HG03175 (cell line): ENCODE measurements at regions not wholly inside any gene's neighbourhood (a gene's known extent, or its start where the extent isn't known, plus 50 kb on each side); places are given as distances from the start of the nearest gene placed in this dataset.
A peak's percentile ranks its signal among the peaks of the same experiment; 100 is the strongest.
"Not testable (repeated sequence)": the region's sequence is repeated elsewhere in the genome, so short reads cannot be mapped to it uniquely, and the experiment has no call there.

ENCODE experiments used
- ATAC-seq: cut with Tn5 transposase; IDR thresholded peaks from one replicate; pipeline ENCODE4 v1.9.1; 2021; ENCODE audit warnings: mild to moderate bottlenecking, moderate library complexity; ENCODE audit not compliant: unreplicated experiment

DNA sequence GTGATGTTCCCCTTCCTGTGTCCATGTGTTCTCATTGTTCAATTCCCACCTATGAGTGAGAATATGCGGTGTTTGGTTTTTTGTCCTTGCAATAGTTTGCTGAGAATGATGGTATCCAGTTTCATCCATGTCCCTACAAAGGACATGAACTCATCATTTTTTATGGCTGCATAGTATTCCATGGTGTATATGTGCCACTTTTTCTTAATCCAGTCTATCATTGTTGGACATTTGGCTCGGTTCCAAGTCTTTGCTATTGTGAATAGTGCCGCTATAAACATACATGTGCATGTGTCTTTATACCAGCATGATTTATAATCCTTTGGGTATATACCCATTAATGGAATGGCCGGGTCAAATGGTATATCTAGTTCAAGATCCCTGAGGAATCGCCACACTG, 229.4 kb downstream of the HTR1A start:
- ATAC-seq, result not testable (repeated sequence)

DNA sequence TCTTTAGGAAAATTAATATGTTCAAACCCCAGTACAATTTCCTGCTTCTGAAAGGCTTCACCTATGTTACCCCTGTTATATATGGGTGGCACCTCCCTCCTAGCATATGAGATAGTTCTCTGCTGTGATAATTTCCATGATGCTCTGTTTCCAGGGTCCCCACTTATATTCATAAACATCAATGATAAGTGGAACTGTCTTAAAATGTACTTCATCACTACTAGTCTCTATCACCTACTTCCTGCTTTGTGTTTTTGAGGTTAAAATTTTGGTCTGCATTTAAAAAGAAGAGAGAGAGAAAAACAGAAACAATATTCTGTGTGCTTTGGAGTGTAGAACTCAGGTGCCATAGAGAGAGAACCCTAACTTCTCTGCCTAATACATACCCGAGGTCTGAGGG, 234.7 kb downstream of the HTR1A start:
- peak; percentile 40 for ATAC-seq

DNA sequence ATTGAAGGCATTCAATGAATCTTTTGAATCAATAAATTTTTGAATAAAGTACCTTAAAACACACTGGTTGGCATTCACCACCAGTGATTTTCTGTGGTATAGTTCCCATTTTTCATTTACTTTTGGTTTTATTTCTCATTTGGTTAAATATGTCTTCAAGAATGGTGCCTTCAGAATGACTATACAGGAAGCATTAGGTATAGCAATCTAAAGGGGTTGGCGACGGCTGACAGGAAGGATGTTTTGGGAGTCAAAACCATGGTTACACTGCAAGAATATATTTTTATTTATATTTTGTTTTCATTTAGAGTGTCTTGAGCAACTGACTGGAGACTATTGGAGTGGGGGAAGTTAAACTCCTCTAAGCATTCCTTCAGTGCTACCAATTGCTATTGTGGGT, 235.7 kb downstream of the HTR1A start:
- ATAC-seq, result peak; percentile 82

DNA sequence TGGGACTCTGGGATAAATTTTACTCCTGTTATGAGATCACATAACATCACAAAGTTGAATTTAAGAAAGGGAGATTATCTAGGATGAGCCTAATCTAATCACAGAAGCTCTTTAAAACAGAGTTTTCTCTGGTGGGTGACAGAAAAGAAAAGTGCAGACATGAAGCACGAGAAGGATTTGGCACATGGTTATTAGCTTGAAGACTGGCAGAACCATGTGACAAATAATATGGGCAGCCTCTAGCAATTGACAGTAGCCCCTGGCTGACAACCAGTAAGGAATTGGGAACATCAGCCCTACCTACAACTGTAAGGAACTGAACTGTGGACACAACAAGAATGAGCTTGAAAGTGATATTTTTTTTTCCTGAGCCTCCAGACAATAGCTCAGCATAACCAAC, 243.1 kb downstream of the HTR1A start:
- no peak for ATAC-seq

DNA sequence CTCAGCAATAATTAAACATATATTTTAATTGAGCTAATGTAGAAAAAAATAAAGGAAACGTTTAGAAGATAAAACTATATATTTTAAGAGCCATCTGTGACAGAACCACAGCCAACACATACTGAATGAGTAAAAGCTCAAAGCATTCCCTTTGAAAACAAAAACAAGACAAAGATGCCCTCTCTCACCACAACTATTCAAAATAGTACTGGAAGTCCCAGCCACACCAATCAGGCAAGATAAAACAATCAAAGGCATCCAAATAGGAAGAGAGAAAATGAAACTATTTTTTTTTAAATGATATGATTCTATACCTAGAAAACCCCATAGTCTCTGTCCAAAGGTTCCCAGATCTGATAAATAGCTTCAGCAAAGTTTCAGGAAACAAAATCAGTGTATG, 262.0 kb downstream of the HTR1A start:
- ATAC-seq, result no peak

DNA sequence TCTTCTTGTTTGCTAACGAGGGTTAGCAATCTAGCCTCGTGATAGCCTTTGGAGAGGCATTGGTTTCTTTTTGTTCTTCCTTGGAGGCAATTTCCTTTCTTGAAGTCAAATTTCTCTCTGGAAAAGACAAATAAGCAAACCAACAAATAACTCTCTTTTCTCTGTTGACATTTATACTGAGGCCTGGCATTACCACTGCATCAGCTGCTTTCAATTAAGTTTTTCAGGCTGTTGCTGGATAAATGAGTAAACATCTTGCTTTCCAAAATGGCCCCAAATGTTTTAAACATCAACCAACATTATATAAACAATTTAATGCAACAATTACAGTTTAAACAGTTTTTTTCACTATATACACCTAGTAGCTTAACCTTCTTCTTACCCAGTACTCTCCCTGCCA, 264.4 kb downstream of the HTR1A start:
- ATAC-seq, result no peak

DNA sequence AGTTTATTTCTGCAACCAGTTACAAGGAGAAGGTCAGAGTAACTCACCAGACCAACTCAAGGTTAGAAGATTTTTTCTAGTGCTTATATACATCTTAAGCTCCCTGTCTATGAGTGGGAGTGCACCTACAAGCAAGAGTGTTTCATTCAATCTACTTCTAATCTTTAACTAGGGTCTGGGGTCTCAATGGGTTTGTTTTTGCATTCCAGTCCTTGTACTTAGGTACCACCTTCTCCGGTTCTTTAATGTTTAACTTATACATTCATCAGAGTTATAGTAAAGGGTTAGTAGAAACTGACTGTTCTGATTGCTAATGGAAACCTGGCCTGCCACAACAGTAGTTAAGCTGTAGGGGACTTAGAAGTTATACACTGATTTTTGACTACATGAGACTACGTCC, 271.7 kb downstream of the HTR1A start:
- no peak for ATAC-seq

DNA sequence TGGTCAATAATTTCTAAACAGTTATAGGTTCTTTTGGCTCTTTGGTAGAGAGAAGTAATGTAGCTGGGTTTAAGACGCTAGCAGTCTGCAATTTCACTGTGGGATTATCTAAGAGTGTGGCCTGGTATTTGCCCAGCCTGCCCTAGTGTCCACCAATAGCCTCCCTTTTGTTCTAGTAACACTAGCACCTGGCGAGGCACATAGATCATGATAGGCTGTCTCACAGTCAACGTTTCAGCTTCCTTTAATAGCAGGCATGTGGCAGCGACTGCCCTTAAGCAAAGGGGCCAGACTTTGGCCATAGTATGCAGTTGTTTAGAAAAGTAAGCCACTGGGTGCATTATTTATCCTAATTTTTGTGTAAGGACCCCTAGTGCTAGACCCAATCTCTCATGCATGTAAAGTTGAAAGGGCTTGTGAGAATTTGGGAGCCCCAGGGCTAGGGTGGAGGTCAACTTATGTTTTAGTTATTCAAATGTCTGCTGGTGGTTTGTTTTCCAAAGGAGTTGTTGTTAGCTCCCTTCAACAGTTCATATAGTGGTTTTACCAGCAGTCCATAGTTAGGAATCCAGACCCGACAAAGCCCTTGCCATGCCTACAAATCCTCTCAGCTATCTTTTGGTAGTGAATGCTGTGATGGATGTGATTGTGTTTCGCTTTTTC, 274.3 kb downstream of the HTR1A start:
- no peak for ATAC-seq

DNA sequence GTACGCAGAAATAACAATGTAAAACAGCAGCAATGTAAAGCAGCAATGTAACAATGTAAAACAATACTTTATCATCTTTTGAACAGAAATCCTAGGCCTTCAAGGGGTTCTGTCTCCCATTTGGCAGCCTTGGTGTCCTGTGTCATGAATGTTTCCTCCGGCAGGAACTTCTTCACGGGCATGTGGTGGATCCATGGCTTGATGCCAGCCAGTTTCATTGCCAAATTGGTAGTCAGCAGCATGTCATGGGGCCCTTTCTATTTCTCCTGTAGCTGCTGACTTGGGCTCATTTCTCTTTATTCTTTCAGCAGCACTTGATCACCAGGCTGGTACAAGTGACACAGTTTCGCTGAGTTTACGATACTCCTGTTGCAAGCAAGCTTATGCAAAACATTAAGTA, 275.3 kb downstream of the HTR1A start:
- no peak for ATAC-seq

DNA sequence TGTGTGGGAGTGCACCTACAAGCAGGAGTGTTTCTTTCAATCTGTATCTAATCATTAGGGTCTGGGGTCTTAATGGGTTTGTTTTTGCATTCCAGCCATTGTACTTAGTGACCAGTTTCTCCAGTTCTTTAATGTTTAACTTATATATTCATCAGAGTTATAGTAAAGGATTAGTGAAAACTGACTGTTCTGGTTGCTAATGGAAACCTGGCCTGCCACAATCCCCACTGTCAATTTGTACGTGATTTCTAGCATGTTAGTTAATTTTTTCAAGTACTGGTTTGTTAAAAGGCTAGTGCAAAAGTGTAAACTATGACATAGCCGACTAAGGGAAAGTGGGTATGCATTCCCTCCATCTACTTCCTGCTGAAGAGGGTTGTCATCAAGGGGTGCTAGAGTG, 276.1 kb downstream of the HTR1A start:
- ATAC-seq, result no peak

DNA sequence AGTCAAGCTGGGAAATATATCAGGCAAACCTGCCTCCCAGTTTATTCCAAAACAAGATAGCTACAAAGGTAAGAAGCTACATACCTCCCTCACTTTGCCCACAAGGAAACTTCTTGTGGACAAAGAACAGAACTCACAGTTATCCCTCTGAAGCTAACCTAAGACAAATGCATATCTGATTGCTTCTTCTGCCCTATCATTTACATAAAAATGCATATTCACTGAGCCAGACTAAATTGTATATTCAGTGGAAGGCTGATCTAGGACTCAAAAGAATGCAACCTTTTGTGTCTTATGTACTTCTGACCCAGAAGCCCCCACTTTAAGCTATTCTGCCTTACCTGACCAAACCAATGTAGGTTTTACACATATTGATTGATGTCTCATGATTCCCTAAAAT, 276.8 kb downstream of the HTR1A start:
- no peak for ATAC-seq

DNA sequence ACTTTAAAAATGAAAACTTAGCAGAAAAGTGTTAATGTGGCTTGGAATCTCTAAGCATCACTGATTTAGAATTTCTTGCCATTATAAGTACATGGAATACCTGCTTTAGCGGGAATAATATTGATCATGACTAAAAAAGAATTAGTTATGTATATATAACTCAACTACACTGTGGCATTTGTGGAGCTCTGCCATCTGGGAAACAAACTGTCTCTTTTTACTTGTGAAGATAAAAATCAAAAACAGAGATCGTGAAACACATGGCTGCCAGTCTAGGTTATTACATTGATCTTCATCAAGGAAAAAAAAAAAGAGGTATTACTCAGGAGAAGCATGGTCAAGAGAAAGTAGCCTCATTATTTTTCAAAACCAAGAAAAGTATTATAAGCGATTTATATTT, 287.4 kb downstream of the HTR1A start:
- ATAC-seq, result no peak

DNA sequence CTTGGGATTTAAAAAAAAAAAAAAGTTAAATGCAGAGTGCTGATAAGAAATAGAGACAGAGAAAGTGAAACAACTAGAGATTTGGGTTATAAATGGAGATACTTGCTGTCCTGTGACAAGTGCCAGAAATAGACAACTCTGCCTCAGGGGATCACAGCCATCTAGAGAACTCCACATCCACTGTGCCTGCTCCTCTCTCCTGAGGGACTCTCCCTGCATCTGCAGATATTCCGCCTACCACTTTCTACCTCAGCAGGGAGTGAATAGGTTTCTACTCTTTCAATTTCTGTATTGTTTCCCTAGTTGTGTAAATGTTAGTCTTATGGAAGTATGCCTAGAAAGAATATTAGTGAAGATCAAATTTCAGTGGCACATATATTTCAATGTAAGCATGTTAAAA, 307.2 kb downstream of the HTR1A start:
- no peak for ATAC-seq

DNA sequence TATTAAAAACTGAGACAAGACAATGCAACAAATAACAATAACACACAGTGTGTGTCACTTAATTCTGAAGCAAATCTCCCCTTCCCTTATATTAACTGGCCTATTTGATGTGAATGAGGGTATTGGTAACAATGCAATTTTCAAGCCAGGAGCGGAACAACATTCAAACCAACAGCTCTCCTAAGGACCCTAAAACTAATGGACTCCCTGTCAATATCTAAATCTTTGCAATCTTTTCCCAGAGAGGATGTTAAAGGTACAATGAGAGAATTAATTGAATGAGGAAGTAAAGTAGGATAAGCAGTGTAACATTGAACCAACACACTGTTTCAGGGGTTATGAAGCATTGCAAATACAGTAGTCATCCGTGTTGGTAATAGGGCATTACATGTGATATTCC, 311.7 kb downstream of the HTR1A start:
- no peak for ATAC-seq

DNA sequence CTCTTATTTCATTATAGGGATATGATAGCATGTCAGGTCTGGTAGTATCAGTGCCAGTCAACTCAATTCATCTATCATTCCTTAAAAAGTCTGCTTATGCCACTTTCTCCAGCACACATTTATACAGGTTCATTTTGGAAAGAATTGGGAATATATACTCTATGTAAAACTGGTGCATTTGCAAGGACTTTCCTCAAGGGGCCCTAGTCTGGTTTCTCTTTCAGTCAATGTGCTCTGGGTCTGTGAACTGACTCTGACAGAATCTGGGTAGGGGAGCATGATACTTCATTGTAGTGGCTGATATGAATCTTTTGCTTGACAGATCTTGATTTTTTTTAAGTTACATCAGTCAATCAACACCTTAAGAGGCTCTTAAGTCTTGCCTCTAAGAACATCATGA, 313.9 kb downstream of the HTR1A start:
- ATAC-seq, result no peak

DNA sequence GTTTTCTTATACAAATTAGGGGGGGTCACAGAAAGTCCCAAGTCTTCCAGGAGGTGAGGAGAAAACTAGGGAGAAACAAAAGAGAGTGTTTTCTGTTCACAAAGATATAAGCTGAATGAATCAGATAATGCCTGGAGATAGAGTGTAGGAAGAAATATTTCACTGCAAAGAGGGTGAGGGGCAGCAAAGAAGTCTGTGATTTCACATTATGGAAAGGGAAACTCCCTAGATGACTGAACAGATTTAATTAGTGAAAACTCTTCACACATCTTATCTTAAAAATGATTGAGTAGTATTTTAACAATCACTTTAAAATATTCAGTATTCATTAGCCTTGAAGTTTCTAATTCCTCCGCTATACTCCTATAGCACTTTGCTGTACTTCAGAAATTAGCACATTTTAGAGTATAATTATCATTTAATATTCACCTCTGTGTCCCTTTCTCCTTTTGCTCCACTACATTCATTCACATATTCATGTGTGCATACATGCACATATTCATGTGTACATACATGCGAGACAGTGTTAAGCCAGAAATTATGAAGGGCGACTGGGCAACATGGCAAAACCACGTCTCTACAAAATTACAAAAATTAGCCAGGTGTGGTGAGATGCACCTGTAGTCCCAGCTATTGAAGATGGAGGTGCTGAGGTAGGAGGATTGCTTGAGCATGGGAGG, 332.2 kb downstream of the HTR1A start:
- no peak for ATAC-seq

DNA sequence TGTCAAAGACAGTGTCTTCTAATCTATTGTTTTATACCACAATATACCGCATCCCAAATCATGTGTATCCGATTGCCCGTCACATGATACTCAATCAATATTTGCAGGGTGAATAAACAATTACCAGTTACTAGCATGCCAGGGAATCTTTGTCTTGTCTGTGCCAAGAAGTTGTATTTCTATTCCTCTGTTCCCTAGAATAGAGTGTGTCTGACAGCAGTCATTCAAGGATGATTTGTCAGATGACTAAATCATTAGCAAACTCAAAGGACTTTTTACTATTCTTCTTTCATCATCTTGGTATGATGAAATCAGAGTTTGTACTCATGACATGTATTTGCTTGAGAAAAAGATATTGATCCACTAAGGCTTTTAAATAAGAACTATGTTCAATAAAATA, 348.8 kb downstream of the HTR1A start:
- ATAC-seq, result no peak

DNA sequence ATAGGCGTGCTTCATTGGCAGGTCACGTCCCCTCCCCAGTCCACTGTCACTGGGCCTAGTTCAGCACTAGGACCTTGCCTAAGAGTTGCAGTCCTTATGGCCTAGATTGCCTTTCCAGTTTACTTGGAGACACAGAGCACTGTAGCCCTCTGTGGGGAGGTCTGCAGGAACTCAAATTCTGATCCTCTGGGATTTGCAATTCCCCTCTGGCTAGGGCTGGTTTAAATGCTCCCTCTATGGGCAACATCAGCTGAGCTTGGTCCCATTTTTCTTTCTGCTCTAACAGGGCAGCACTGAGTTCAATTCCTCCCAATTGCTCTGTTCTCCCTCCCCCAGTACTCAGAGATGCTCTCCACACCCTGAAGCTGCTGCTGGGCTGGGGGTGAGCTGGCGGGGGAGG, 358.2 kb downstream of the HTR1A start:
- ATAC-seq, result no peak

DNA sequence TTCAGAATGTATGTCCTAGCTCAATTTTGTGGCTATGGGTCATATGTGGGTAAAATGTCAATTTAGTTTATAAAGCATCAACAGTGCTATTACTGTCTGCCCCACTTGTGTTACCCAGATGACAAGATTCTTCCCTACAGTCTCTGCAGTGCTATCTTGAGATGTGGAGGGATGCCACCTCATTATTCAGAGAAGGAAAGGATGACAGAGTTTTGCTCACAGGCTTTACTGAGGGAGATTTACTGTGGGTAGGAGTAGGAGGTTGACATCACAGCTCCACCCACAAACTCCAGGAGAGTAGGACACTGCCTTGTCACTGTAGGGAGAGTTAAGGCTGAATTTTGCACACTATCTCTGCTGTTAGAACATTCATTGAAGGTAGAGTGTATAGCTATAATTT, 359.3 kb downstream of the HTR1A start:
- no peak for ATAC-seq

DNA sequence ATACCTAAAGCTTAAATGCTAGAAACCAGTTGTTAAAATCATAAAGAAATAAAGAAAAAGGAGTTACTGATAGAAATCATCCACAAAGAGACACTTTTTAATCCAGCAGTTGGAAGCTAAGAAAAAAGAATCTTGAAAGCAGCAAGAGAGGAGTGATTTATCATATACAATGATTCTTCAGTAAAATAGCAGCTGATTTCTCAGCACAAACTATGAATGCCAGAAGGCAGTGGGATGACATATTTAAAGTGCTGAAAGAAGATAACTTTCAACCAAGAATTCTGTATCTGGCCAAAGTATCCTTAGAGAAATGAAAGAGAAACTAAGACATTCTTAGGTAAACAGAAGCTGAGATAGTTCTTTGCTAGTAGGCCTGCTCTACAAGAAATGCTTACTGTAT, 366.0 kb downstream of the HTR1A start:
- no peak for ATAC-seq

DNA sequence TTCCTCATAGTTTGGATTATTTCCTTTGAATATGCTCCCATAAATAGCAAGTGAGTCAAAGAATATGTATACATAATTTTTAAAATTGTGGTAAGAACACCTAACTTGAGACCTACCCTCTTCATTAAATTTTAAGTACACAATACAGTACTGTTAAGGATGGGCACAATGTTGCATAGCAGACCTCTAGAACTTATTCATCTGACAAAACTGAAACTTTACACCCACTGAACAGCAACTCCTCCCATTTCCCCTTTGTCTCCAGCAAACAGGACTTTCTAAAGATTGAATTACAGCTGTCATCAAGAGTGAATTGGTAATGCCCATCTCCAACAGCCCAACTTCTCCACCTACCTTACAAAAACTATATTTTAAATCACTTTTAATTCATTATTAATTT, 388.9 kb downstream of the HTR1A start:
- ATAC-seq, result no peak

DNA sequence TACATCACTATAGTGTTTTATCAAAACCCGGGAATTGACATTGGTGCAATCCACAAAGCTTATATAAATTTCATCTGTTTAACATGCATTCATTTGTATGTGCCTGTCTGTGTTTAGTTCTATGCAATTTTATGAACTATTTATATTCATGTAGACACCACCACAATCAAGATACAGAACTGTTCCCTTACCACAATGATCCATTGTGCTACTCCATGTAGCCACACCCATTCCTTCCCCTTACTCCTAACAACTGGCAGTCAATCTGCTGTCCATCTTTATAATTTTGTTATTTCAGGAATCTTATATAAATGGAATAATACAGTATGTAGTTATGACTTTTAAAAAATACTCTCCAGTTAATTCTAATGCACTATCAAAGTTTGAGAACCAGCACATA, 389.5 kb downstream of the HTR1A start:
- no peak for ATAC-seq

DNA sequence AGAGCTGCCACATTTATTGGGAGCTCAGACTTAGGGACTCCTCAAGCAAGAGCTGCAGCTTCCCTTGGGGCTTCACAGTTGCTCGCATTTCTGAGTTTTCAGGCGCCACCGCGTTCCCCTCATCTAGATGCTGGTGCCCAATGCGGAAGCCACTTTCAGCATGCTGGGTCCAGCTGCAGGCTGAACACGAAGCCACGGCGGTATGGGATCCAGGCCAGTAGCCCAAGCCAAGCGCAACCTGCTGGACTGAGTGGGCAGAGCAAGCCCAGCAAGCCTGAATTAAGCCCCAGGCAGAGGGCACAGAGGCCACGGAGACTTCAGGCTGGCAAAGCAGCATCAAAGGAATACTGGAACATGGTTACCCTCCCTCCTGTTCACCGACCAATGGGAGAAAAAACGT, 391.5 kb downstream of the HTR1A start:
- ATAC-seq, result no peak
